IMR-90 (cell line): ENCODE measurements at regions not wholly inside any gene's neighbourhood (a gene's known extent, or its start where the extent isn't known, plus 50 kb on each side); places are given as distances from the start of the nearest gene placed in this dataset.

Experiments
- ATAC-seq: fragments of 200-7000 bp; cut with Tn5 transposase; 2 replicates; pipeline ENCODE4 v1.9.1; 2020; ENCODE audit warnings: low read depth, mild to moderate bottlenecking, moderate library complexity
- BruUV-seq: library from RNA; stranded (reverse); fragments of 400-500 nt; replicated peaks from 2 replicates; lab custom pipeline; 2021; lab: Mats Ljungman, UMichigan
- CTCF ChIA-PET: fragments of 300-600 bp; formaldehyde crosslinking; extraction: SDS; loops from one replicate; lab custom pipeline; 2021; ENCODE audit warnings: antibody characterized with exemption; lab: Yijun Ruan, JAX
- POLR2A ChIA-PET: fragments of 300-600 bp; sonication (Branson Sonifier 250); formaldehyde crosslinking; loops from one replicate; lab custom pipeline; 2022; ENCODE audit warnings: antibody characterized with exemption; ENCODE audit not compliant: unreplicated experiment; lab: Charles Lee
- DNase-seq: peaks from one replicate; pipeline ENCODE4 v3.0.0; 2013
- H2AFZ ChIP-seq: replicated peaks from 2 replicates; pipeline ENCODE3; 2013; ENCODE audit warnings: low read length, mild to moderate bottlenecking; ENCODE audit not compliant: poor library complexity
- H2AK5ac ChIP-seq: 2 replicates; pipeline ENCODE4 v1.6.1; 2013; ENCODE audit warnings: low read depth, low read length, inconsistent platforms
- H2AK9ac ChIP-seq: replicated peaks from 2 replicates; pipeline ENCODE3; 2013; ENCODE audit warnings: mild to moderate bottlenecking, low read depth, low read length, moderate library complexity; ENCODE audit not compliant: poor library complexity
- H2BK120ac ChIP-seq: 2 replicates; pipeline ENCODE4 v1.6.1; 2013; ENCODE audit warnings: low read depth, low read length, inconsistent platforms
- H2BK15ac ChIP-seq: 3 replicates; pipeline ENCODE4 v1.6.1; 2013; ENCODE audit warnings: low read depth, low read length, inconsistent platforms
- H2BK20ac ChIP-seq: 2 replicates; pipeline ENCODE4 v1.6.1; 2013; ENCODE audit warnings: low read depth, mild to moderate bottlenecking, inconsistent platforms, low read length, moderate library complexity
- H2BK5ac ChIP-seq: 2 replicates; pipeline ENCODE4 v1.6.1; 2013; ENCODE audit warnings: mild to moderate bottlenecking, low read depth, low read length, inconsistent platforms; ENCODE audit not compliant: poor library complexity, severe bottlenecking
- H3K14ac ChIP-seq: replicated peaks from 2 replicates; pipeline ENCODE4 v1.6.1; 2013; ENCODE audit warnings: low read depth, low read length, inconsistent platforms
- H3K18ac ChIP-seq: 2 replicates; pipeline ENCODE4 v1.6.1; 2013; ENCODE audit warnings: low read depth, low read length, control low read depth
- H3K23ac ChIP-seq: 2 replicates; pipeline ENCODE4 v1.6.1; 2013; ENCODE audit warnings: low read depth, low read length, inconsistent platforms
- H3K27ac ChIP-seq: 2 replicates; pipeline ENCODE4 v1.5.1; 2013; ENCODE audit warnings: mild to moderate bottlenecking, control low read depth, low read length; ENCODE audit not compliant: insufficient read depth
- H3K27me3 ChIP-seq: 2 replicates; pipeline ENCODE4 v1.6.1; 2013; ENCODE audit warnings: low read length; ENCODE audit not compliant: control insufficient read depth, insufficient read depth
- H3K36me3 ChIP-seq: 2 replicates; pipeline ENCODE4 v1.6.1; 2013; ENCODE audit warnings: low read length, mixed read lengths; ENCODE audit not compliant: control insufficient read depth, insufficient read depth
- H3K4ac ChIP-seq: 2 replicates; pipeline ENCODE4 v1.6.1; 2013; ENCODE audit warnings: low read depth, low read length, inconsistent platforms
- H3K4me1 ChIP-seq: 2 replicates; pipeline ENCODE4 v1.6.1; 2013; ENCODE audit warnings: low read length, mixed read lengths; ENCODE audit not compliant: control insufficient read depth, insufficient read depth
- H3K4me2 ChIP-seq: 2 replicates; pipeline ENCODE4 v1.6.1; 2013; ENCODE audit warnings: low read depth, mild to moderate bottlenecking, control low read depth, low read length, moderate library complexity
- H3K4me3 ChIP-seq: 2 replicates; pipeline ENCODE4 v1.5.1; 2013; ENCODE audit warnings: low read depth, mild to moderate bottlenecking, control low read depth, low read length, moderate library complexity; ENCODE audit not compliant: insufficient read depth
- H3K56ac ChIP-seq: 2 replicates; pipeline ENCODE4 v1.6.1; 2013; ENCODE audit warnings: low read length, inconsistent platforms; ENCODE audit not compliant: insufficient read depth; ENCODE audit errors: extremely low read depth
- H3K79me1 ChIP-seq, 2 experiments: 2 replicates each; pipeline ENCODE4 v1.6.1; 2013; ENCODE audit warnings: low read length in 2 of 2, inconsistent platforms in 1 of 2, low read depth in 1 of 2
- H3K9ac ChIP-seq: 2 replicates; pipeline ENCODE4 v1.6.1; 2013; ENCODE audit warnings: low read depth, low read length, control low read depth
- H3K9me1 ChIP-seq: 2 replicates; pipeline ENCODE4 v1.6.1; 2013; ENCODE audit warnings: low read length, inconsistent platforms; ENCODE audit not compliant: insufficient read depth
- H3K9me3 ChIP-seq: 2 replicates; pipeline ENCODE4 v1.6.1; 2013; ENCODE audit warnings: low read length; ENCODE audit not compliant: control insufficient read depth, insufficient read depth
- H4K20me1 ChIP-seq: 2 replicates; pipeline ENCODE4 v1.6.1; 2013; ENCODE audit warnings: low read length, inconsistent platforms; ENCODE audit not compliant: insufficient read depth
- H4K5ac ChIP-seq: 2 replicates; pipeline ENCODE4 v1.6.1; 2013; ENCODE audit warnings: mild to moderate bottlenecking, low read depth, low read length, control low read depth
- H4K8ac ChIP-seq, 2 experiments: 2 replicates each; pipeline ENCODE4 v1.6.1; 2013; ENCODE audit warnings: low read depth in 2 of 2, low read length in 2 of 2, control low read depth in 1 of 2, inconsistent platforms in 1 of 2
- H4K91ac ChIP-seq: 2 replicates; pipeline ENCODE4 v1.6.1; 2013; ENCODE audit warnings: low read depth, low read length, inconsistent platforms; ENCODE audit not compliant: insufficient read depth
- MAZ ChIP-seq: IDR thresholded peaks from 2 replicates; pipeline ENCODE4 v1.6.1; 2012; ENCODE audit warnings: low read depth, mild to moderate bottlenecking, low read length, improper control_type of control experiment, moderate library complexity, borderline replicate concordance
- MXI1 ChIP-seq: IDR thresholded peaks from 2 replicates; pipeline ENCODE4 v1.6.1; 2012; ENCODE audit warnings: low read depth, mild to moderate bottlenecking, low read length, moderate library complexity, borderline replicate concordance
- NFE2L2 ChIP-seq: fragments of 150-350 bp; IDR thresholded peaks from 2 replicates; pipeline ENCODE4 v1.6.1; 2016; ENCODE audit warnings: low read depth, mild to moderate bottlenecking, low read length
- RFX5 ChIP-seq: IDR thresholded peaks from 2 replicates; pipeline ENCODE4 v1.8.0; 2012; ENCODE audit warnings: low read depth, mild to moderate bottlenecking, low read length, moderate library complexity
- SMC3 ChIP-seq: fragments of 150-350 bp; IDR thresholded peaks from 2 replicates; pipeline ENCODE4 v1.6.1; 2016; ENCODE audit warnings: low read depth, mild to moderate bottlenecking, antibody characterized with exemption, low read length, moderate library complexity
- WGBS, 2 experiments: methylation state at CpG; one replicate each; pipeline versions ENCODE4 v1.1.5 to v1.1.7; 2013; ENCODE audit warnings: missing lambda C conversion rate in 2 of 2; ENCODE audit not compliant: insufficient read length in 1 of 2; ENCODE audit errors: extremely low coverage in 2 of 2; 5-methylcytosine and 5-hydroxymethylcytosine counted together
- dilution Hi-C: fragments of 300-500 bp; cut with HindIII; formaldehyde crosslinking; loops from one replicate; pipeline ENCODE4 v1.14.3; 2018; ENCODE audit warnings: low sequenced_read_pairs; ENCODE audit not compliant: unreplicated experiment
- in situ Hi-C: fragments of 300-500 bp; cut with MboI; formaldehyde crosslinking; loops from 3 replicates; pipeline ENCODE4 v1.14.3; 2019; ENCODE audit warnings: low sequenced_read_pairs, inconsistent platforms, mixed read lengths
- intact Hi-C: fragments of 100-400 bp; cut with micrococcal nuclease; formaldehyde crosslinking; loops from 2 replicates; pipeline ENCODE4 v1.10.0; 2022
- TF ChIP-seq, protein P1 (sequence below): fragments of 150-350 bp; IDR thresholded peaks from 2 replicates; pipeline ENCODE4 v1.6.1; 2017; ENCODE audit warnings: mild to moderate bottlenecking, antibody characterized with exemption, low read length, low read depth

DNA sequence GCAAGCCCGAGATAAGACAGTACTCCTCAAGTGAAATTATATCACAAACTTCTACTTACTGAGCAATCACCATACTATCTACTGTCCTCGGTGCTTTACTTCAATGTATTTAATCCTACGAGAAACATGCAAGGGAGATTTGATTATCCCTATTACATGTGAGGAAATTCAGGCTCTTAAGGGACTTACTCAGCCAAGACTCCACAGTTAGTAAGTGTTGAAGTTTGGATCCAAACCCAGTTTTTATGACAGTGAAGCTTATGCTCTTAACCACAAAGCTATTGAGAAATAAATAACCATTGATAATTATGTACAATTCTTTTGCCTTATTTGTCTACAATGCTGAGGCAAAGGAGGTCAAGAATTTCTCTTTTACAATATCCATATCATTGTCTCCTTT lies 672.9 kb upstream of the ACVR2A start:
- H2AK5ac ChIP-seq: no peak overlapping the region
- BruUV-seq: no TSS peak
- ChIA-PET POLR2A (no interaction called here), CTCF (no interaction called here)
- ATAC-seq: no peak
- no peak overlapping the region for H3K4me2 ChIP-seq
- H3K23ac ChIP-seq: no peak overlapping the region
- H4K8ac ChIP-seq: no peak overlapping the region
- no peak overlapping the region for H3K14ac ChIP-seq
- dilution Hi-C loops: no loop called here
- TF ChIP-seq NFE2L2: no peak
- no peak for TF ChIP-seq SMC3
- no peak for TF ChIP-seq MAZ
- TF ChIP-seq RFX5: no peak
- TF ChIP-seq, protein P1, sequence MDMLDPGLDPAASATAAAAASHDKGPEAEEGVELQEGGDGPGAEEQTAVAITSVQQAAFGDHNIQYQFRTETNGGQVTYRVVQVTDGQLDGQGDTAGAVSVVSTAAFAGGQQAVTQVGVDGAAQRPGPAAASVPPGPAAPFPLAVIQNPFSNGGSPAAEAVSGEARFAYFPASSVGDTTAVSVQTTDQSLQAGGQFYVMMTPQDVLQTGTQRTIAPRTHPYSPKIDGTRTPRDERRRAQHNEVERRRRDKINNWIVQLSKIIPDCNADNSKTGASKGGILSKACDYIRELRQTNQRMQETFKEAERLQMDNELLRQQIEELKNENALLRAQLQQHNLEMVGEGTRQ: no peak
- no peak for TF ChIP-seq MXI1
- no peak overlapping the region for H3K56ac ChIP-seq
- H3K27me3 ChIP-seq: no peaks in the 10 kb centered on the region
- H4K20me1 ChIP-seq: no peaks in the 10 kb centered on the region
- no peak overlapping the region for H2AK9ac ChIP-seq
- no peak for DNase-seq
- no peak overlapping the region for H4K5ac ChIP-seq
- H3K9me1 ChIP-seq: no peaks in the 10 kb centered on the region
- no peak overlapping the region for H3K4ac ChIP-seq
- H4K91ac ChIP-seq: no peak overlapping the region
- WGBS, 2 experiments: no CpG with 5 or more reads among the region's 3 CpGs
- intact Hi-C loops: no loop called here
- no peak overlapping the region for H2BK15ac ChIP-seq
- H3K79me1 ChIP-seq: no peaks in the 10 kb centered on the region
- H2AFZ ChIP-seq: no peak overlapping the region
- no peak overlapping the region for H3K27ac ChIP-seq
- in situ Hi-C loops: no loop called here
- no peak overlapping the region for H2BK5ac ChIP-seq
- no peaks in the 10 kb centered on the region for H3K9me3 ChIP-seq
- no peak overlapping the region for H3K9ac ChIP-seq
- no peak overlapping the region for H2BK120ac ChIP-seq
- no peak overlapping the region for H3K18ac ChIP-seq
- no peaks in the 10 kb centered on the region for H3K36me3 ChIP-seq
- no peak overlapping the region for H3K4me3 ChIP-seq
- H3K4me1 ChIP-seq: no peaks in the 10 kb centered on the region
- no peak overlapping the region for H2BK20ac ChIP-seq
